Activated T-helper 17 cell treated with anti-CD3 and anti-CD28 coated beads, Interleukin-2, amount 50 U/mL, for 72 hours (primary cell): ENCODE measurements at regions not wholly inside any gene's neighbourhood (a gene's known extent, or its start where the extent isn't known, plus 50 kb on each side); places are given as distances from the start of the nearest gene placed in this dataset.

Experiments used
- ATAC-seq: fragments of 150-1000 bp; cut with Tn5 transposase; replicated peaks from 2 replicates; pipeline ENCODE4 v1.10.0; 2021; ENCODE audit warnings: mild to moderate bottlenecking, moderate library complexity
- H3K27ac Mint-ChIP-seq: one replicate; pipeline ENCODE4 v1.8.0; 2022; ENCODE audit warnings: mixed read lengths
- H3K27me3 Mint-ChIP-seq: one replicate; pipeline ENCODE4 v1.8.0; 2022; ENCODE audit warnings: mixed read lengths
- H3K36me3 Mint-ChIP-seq: one replicate; pipeline ENCODE4 v1.8.0; 2022; ENCODE audit warnings: low read depth, mild to moderate bottlenecking, mixed read lengths
- H3K4me1 Mint-ChIP-seq: one replicate; pipeline ENCODE4 v1.8.0; 2022; ENCODE audit warnings: mixed read lengths
- H3K4me3 Mint-ChIP-seq: one replicate; pipeline ENCODE4 v1.8.0; 2022; ENCODE audit warnings: mild to moderate bottlenecking, mixed read lengths
- H3K9me3 Mint-ChIP-seq: one replicate; pipeline ENCODE4 v1.8.0; 2022; ENCODE audit warnings: mixed read lengths

GRCh38 chr14:87732562-87732961 is 260.4 kb downstream of the GALC start:
- H3K9me3 Mint-ChIP-seq: no peaks in the 10 kb centered on the region
- no peak for ATAC-seq
- H3K27ac Mint-ChIP-seq: no peak overlapping the region
- H3K27me3 Mint-ChIP-seq: peaks cover 8% of the 10 kb centered on the region
- no peak overlapping the region for H3K4me3 Mint-ChIP-seq
- H3K4me1 Mint-ChIP-seq: no peaks in the 10 kb centered on the region
- H3K36me3 Mint-ChIP-seq: no peaks in the 10 kb centered on the region

GRCh38 chr14:87725318-87725717 is 267.7 kb downstream of the GALC start:
- ATAC-seq: no peak
- H3K4me3 Mint-ChIP-seq: no peak overlapping the region
- no peaks in the 10 kb centered on the region for H3K9me3 Mint-ChIP-seq
- H3K27ac Mint-ChIP-seq: no peak overlapping the region
- H3K4me1 Mint-ChIP-seq: no peaks in the 10 kb centered on the region
- no peaks in the 10 kb centered on the region for H3K36me3 Mint-ChIP-seq
- H3K27me3 Mint-ChIP-seq: peaks cover 9% of the 10 kb centered on the region

GRCh38 chr14:87712396-87713090 is 280.4 kb downstream of the GALC start:
- Mint-ChIP-seq H3K4me1 (no peaks in the 10 kb centered on the region), H3K27me3 (no peaks in the 10 kb centered on the region), H3K9me3 (no peaks in the 10 kb centered on the region), H3K4me3 (no peak overlapping the region), H3K36me3 (no peaks in the 10 kb centered on the region), H3K27ac (no peak overlapping the region)
- no peak for ATAC-seq

- Mint-ChIP-seq H3K4me1 (no peaks in the 10 kb centered on the region), H3K4me3 (no peak overlapping the region), H3K9me3 (peaks cover 3% of the 10 kb centered on the region), H3K36me3 (no peaks in the 10 kb centered on the region), H3K27ac (no peak overlapping the region), H3K27me3 (peaks cover 9% of the 10 kb centered on the region)
- no peak for ATAC-seq
Observed at GRCh38 chr14:87705439-87705896, 287.5 kb downstream of the GALC start.

GRCh38 chr14:87698481-87698880 is 294.5 kb downstream of the GALC start:
- no peak overlapping the region for H3K27ac Mint-ChIP-seq
- no peaks in the 10 kb centered on the region for H3K4me1 Mint-ChIP-seq
- no peak for ATAC-seq
- peaks cover 4% of the 10 kb centered on the region for H3K9me3 Mint-ChIP-seq
- no peak overlapping the region for H3K4me3 Mint-ChIP-seq
- H3K27me3 Mint-ChIP-seq: peaks cover 5% of the 10 kb centered on the region
- H3K36me3 Mint-ChIP-seq: no peaks in the 10 kb centered on the region

GRCh38 chr14:87696485-87696884 is 296.5 kb downstream of the GALC start:
- Mint-ChIP-seq H3K36me3 (no peaks in the 10 kb centered on the region), H3K4me3 (no peak overlapping the region)

GRCh38 chr14:87691042-87691881 is 301.7 kb downstream of the GALC start:
- no peak for ATAC-seq
- no peaks in the 10 kb centered on the region for H3K9me3 Mint-ChIP-seq

More at GRCh38 chr14:87696485-87696884, 296.5 kb downstream of the GALC start:
- H3K4me1 Mint-ChIP-seq: no peaks in the 10 kb centered on the region
- H3K27ac Mint-ChIP-seq: no peak overlapping the region
- no peak for ATAC-seq
- H3K9me3 Mint-ChIP-seq: peaks cover 4% of the 10 kb centered on the region
- H3K27me3 Mint-ChIP-seq: no peaks in the 10 kb centered on the region

GRCh38 chr14:87690076-87690613 is 302.8 kb downstream of the GALC start:
- no peak overlapping the region for H3K4me3 Mint-ChIP-seq
- H3K36me3 Mint-ChIP-seq: no peaks in the 10 kb centered on the region
- ATAC-seq: no peak
- H3K4me1 Mint-ChIP-seq: no peaks in the 10 kb centered on the region
- peaks cover 4% of the 10 kb centered on the region for H3K27me3 Mint-ChIP-seq
- H3K9me3 Mint-ChIP-seq: no peaks in the 10 kb centered on the region
- no peak overlapping the region for H3K27ac Mint-ChIP-seq

More at GRCh38 chr14:87691042-87691881, 301.7 kb downstream of the GALC start:
- no peak overlapping the region for H3K4me3 Mint-ChIP-seq
- peaks cover 4% of the 10 kb centered on the region for H3K27me3 Mint-ChIP-seq
- no peaks in the 10 kb centered on the region for H3K4me1 Mint-ChIP-seq
- H3K27ac Mint-ChIP-seq: no peak overlapping the region
- H3K36me3 Mint-ChIP-seq: no peaks in the 10 kb centered on the region

- no peaks in the 10 kb centered on the region for H3K9me3 Mint-ChIP-seq
- no peaks in the 10 kb centered on the region for H3K36me3 Mint-ChIP-seq
- H3K4me3 Mint-ChIP-seq: no peak overlapping the region
- H3K4me1 Mint-ChIP-seq: no peaks in the 10 kb centered on the region
- H3K27me3 Mint-ChIP-seq: peaks cover 4% of the 10 kb centered on the region
- no peak for ATAC-seq
- no peak overlapping the region for H3K27ac Mint-ChIP-seq
Observed at GRCh38 chr14:87688524-87688923, 304.5 kb downstream of the GALC start.

GRCh38 chr14:87687420-87687819 is 305.6 kb downstream of the GALC start:
- ATAC-seq: no peak

GRCh38 chr14:87686746-87687145 is 306.2 kb downstream of the GALC start:
- ATAC-seq: no peak
- no peak overlapping the region for H3K27ac Mint-ChIP-seq
- peaks cover 4% of the 10 kb centered on the region for H3K27me3 Mint-ChIP-seq
- H3K36me3 Mint-ChIP-seq: no peaks in the 10 kb centered on the region
- no peaks in the 10 kb centered on the region for H3K9me3 Mint-ChIP-seq
- no peaks in the 10 kb centered on the region for H3K4me1 Mint-ChIP-seq
- no peak overlapping the region for H3K4me3 Mint-ChIP-seq

More at GRCh38 chr14:87687420-87687819, 305.6 kb downstream of the GALC start:
- Mint-ChIP-seq H3K36me3 (no peaks in the 10 kb centered on the region), H3K4me3 (no peak overlapping the region), H3K27me3 (peaks cover 4% of the 10 kb centered on the region), H3K9me3 (no peaks in the 10 kb centered on the region), H3K4me1 (no peaks in the 10 kb centered on the region), H3K27ac (no peak overlapping the region)

GRCh38 chr14:87679866-87680265 is 313.1 kb downstream of the GALC start:
- ATAC-seq: no peak

GRCh38 chr14:87678624-87679023 is 314.4 kb downstream of the GALC start:
- H3K36me3 Mint-ChIP-seq: no peaks in the 10 kb centered on the region
- no peak for ATAC-seq
- H3K4me3 Mint-ChIP-seq: no peak overlapping the region
- no peaks in the 10 kb centered on the region for H3K4me1 Mint-ChIP-seq
- no peak overlapping the region for H3K27ac Mint-ChIP-seq
- H3K27me3 Mint-ChIP-seq: no peaks in the 10 kb centered on the region
- no peaks in the 10 kb centered on the region for H3K9me3 Mint-ChIP-seq

More at GRCh38 chr14:87679866-87680265, 313.1 kb downstream of the GALC start:
- no peak overlapping the region for H3K27ac Mint-ChIP-seq
- H3K27me3 Mint-ChIP-seq: no peaks in the 10 kb centered on the region
- H3K9me3 Mint-ChIP-seq: no peaks in the 10 kb centered on the region
- no peaks in the 10 kb centered on the region for H3K36me3 Mint-ChIP-seq
- no peak overlapping the region for H3K4me3 Mint-ChIP-seq
- no peaks in the 10 kb centered on the region for H3K4me1 Mint-ChIP-seq

- no peak for ATAC-seq
Observed at GRCh38 chr14:87676814-87677437, 316.1 kb downstream of the GALC start.

More at GRCh38 chr14:87676814-87677437, 316.1 kb downstream of the GALC start:
- Mint-ChIP-seq H3K9me3 (peaks cover 2% of the 10 kb centered on the region), H3K27me3 (peaks cover 2% of the 10 kb centered on the region), H3K4me1 (no peaks in the 10 kb centered on the region), H3K36me3 (no peaks in the 10 kb centered on the region), H3K4me3 (no peak overlapping the region), H3K27ac (no peak overlapping the region)
